PC-9 (cell line): ENCODE measurements at regions not wholly inside any gene's neighbourhood (a gene's known extent, or its start where the extent isn't known, plus 50 kb on each side); places are given as distances from the start of the nearest gene placed in this dataset.

Source experiments
- BruUV-seq: library from RNA; stranded (reverse); fragments of 400-500 nt; replicated peaks from 2 replicates; lab custom pipeline; 2021; lab: Mats Ljungman, UMichigan
- CTCF ChIA-PET: fragments of 300-600 bp; sonication (Branson Sonifier 250); formaldehyde crosslinking; loops from one replicate; lab custom pipeline; 2022; ENCODE audit warnings: antibody characterized with exemption; lab: Charles Lee
- POLR2A ChIA-PET: fragments of 300-600 bp; sonication (Branson Sonifier 250); formaldehyde crosslinking; loops from one replicate; lab custom pipeline; 2022; ENCODE audit warnings: antibody characterized with exemption; ENCODE audit not compliant: unreplicated experiment; lab: Charles Lee
- DNase-seq, 2 experiments: peaks; one replicate each; pipeline versions ENCODE4 v3.0.0 to v3.0.0-alpha.2; 2015 to 2022; ENCODE audit warnings: mixed read lengths in 1 of 2
- H2AFZ ChIP-seq: fragments of 200-600 bp; sonication (generic); 2 replicates; pipeline ENCODE4 v1.8.1; 2017; ENCODE audit warnings: antibody characterized with exemption
- H3F3A ChIP-seq: fragments of 200-600 bp; sonication (generic); 2 replicates; pipeline ENCODE4 v1.8.1; 2017; ENCODE audit warnings: antibody characterized with exemption, mild to moderate bottlenecking, low read depth; ENCODE audit not compliant: insufficient read depth
- H3K27ac ChIP-seq: fragments of 200-600 bp; sonication (generic); 2 replicates; pipeline ENCODE4 v1.6.1; 2016; ENCODE audit warnings: mixed run types
- H3K27me3 ChIP-seq: fragments of 200-600 bp; sonication (generic); 2 replicates; pipeline ENCODE4 v1.6.1; 2016; ENCODE audit warnings: low read depth, mixed run types; ENCODE audit not compliant: insufficient read depth
- H3K36me3 ChIP-seq: fragments of 200-600 bp; sonication (generic); 2 replicates; pipeline ENCODE4 v1.6.1; 2016; ENCODE audit warnings: low read depth, mixed run types
- H3K4me1 ChIP-seq: fragments of 200-600 bp; sonication (generic); replicated peaks from 2 replicates; pipeline ENCODE4 v1.6.1; 2016; ENCODE audit warnings: mixed run types; ENCODE audit not compliant: insufficient read depth
- H3K4me2 ChIP-seq: fragments of 200-600 bp; sonication (generic); 2 replicates; pipeline ENCODE4 v1.6.1; 2017; ENCODE audit warnings: mixed run types
- H3K4me3 ChIP-seq: fragments of 200-600 bp; sonication (generic); 2 replicates; pipeline ENCODE4 v1.6.1; 2016; ENCODE audit warnings: mixed run types
- H3K79me2 ChIP-seq: fragments of 200-600 bp; sonication (generic); 2 replicates; pipeline ENCODE4 v1.6.1; 2017; ENCODE audit warnings: low read depth, mixed run types
- H3K9me2 ChIP-seq: fragments of 200-600 bp; sonication (generic); 2 replicates; pipeline ENCODE4 v1.8.1; 2017; ENCODE audit warnings: mild to moderate bottlenecking; ENCODE audit not compliant: insufficient read depth
- H3K9me3 ChIP-seq: fragments of 200-600 bp; sonication (generic); 2 replicates; pipeline ENCODE4 v1.8.1; 2016; ENCODE audit warnings: low read depth; ENCODE audit not compliant: insufficient read depth
- H4K20me1 ChIP-seq: fragments of 200-600 bp; sonication (generic); 2 replicates; pipeline ENCODE4 v1.8.1; 2017; ENCODE audit not compliant: insufficient read depth
- CTCF ChIP-seq: fragments of 200-600 bp; sonication (generic); conservative IDR thresholded peaks from 2 replicates; pipeline ENCODE4 v1.6.1; 2017; ENCODE audit warnings: mixed run types, antibody characterized with exemption, mild to moderate bottlenecking, moderate library complexity
- EZH2 ChIP-seq: fragments of 200-600 bp; sonication (generic); IDR thresholded peaks from 2 replicates; pipeline ENCODE4 v1.8.0; 2017; ENCODE audit warnings: antibody characterized with exemption, low read depth
- intact Hi-C: fragments of 100-400 bp; cut with micrococcal nuclease; formaldehyde crosslinking; loops from one replicate; pipeline ENCODE4 v1.10.0; 2022; ENCODE audit not compliant: unreplicated experiment

DNA sequence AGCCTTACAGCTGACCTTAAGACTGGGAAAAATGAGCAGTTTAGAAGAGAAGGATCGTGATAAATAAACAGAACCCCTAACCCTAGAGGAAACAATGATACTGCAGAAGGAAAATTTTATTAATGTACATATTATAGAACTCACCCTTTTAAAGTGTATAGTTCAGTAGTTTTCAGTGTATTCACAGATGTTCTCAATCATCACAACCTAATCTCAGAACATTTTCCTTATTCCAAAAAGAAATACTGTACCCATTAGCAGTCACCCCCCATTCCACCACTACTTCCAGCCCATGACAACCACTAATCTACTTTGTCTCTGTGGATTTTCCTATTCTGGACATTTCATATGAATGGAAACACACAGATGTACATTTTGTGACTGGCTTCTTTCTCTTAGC is 90.2 kb upstream of the AGTR1 start:
- no peaks in the 10 kb centered on the region; the same call in 1 of the 2 replicates for H3K9me2 ChIP-seq
- H3K9me3 ChIP-seq: no peaks in the 10 kb centered on the region
- H3F3A ChIP-seq: no peaks in the 10 kb centered on the region
- H4K20me1 ChIP-seq: no peaks in the 10 kb centered on the region
- H3K4me1 ChIP-seq: 0 out of 2 replicates have a peak, but pooled peaks cover 3% of the 10 kb centered on the region
- no peak overlapping the region for H3K27ac ChIP-seq
- no peaks in the 10 kb centered on the region for H3K36me3 ChIP-seq
- intact Hi-C loops: no loop called here
- no peaks in the 10 kb centered on the region for H3K27me3 ChIP-seq
- BruUV-seq: no TSS peak
- H3K4me2 ChIP-seq: no peak overlapping the region
- TF ChIP-seq CTCF (no peak), EZH2 (no peak)
- no peaks in the 10 kb centered on the region for H3K79me2 ChIP-seq
- DNase-seq: no peak
- no peak overlapping the region for H2AFZ ChIP-seq
- ChIA-PET POLR2A (no interaction called here), CTCF (no interaction called here)
- no peak overlapping the region for H3K4me3 ChIP-seq

GRCh38 chr3:148612278-148612677 is 85.4 kb upstream of the AGTR1 start:
- DNase-seq: no peak
- TF ChIP-seq EZH2: no peak
- no peak for TF ChIP-seq CTCF
- no peaks in the 10 kb centered on the region; the same call in 1 of the 2 replicates for H3K9me2 ChIP-seq
- no peaks in the 10 kb centered on the region for H3K36me3 ChIP-seq
- H3K9me3 ChIP-seq: no peaks in the 10 kb centered on the region
- no peaks in the 10 kb centered on the region for H3F3A ChIP-seq
- H3K4me1 ChIP-seq: no peaks in the 10 kb centered on the region
- H3K27me3 ChIP-seq: no peaks in the 10 kb centered on the region
- H4K20me1 ChIP-seq: no peaks in the 10 kb centered on the region
- intact Hi-C loops: no loop called here
- H3K4me2 ChIP-seq: no peak overlapping the region
- no peak overlapping the region; the same call in 1 of the 2 replicates for H2AFZ ChIP-seq
- no TSS peak for BruUV-seq
- no peak overlapping the region for H3K27ac ChIP-seq
- no peaks in the 10 kb centered on the region for H3K79me2 ChIP-seq
- ChIA-PET CTCF (no interaction called here), POLR2A (no interaction called here)
- no peak overlapping the region for H3K4me3 ChIP-seq

GRCh38 chr3:148615382-148615781 is 82.3 kb upstream of the AGTR1 start:
- no peak overlapping the region for H3K4me2 ChIP-seq
- ChIA-PET CTCF (no interaction called here), POLR2A (no interaction called here)
- no peaks in the 10 kb centered on the region for H3K9me3 ChIP-seq
- H3K27ac ChIP-seq: no peak overlapping the region
- intact Hi-C loops: no loop called here
- no TSS peak for BruUV-seq
- no peak for DNase-seq
- no peaks in the 10 kb centered on the region for H3K79me2 ChIP-seq
- H3K9me2 ChIP-seq: no peaks in the 10 kb centered on the region; the same call in 1 of the 2 replicates
- H3K36me3 ChIP-seq: no peaks in the 10 kb centered on the region
- H3F3A ChIP-seq: no peaks in the 10 kb centered on the region
- TF ChIP-seq EZH2 (no peak), CTCF (no peak)
- no peak overlapping the region for H2AFZ ChIP-seq
- H3K4me1 ChIP-seq: no peaks in the 10 kb centered on the region
- no peaks in the 10 kb centered on the region for H4K20me1 ChIP-seq
- H3K4me3 ChIP-seq: no peak overlapping the region
- H3K27me3 ChIP-seq: no peaks in the 10 kb centered on the region
